ENCODE measurements at regions not wholly inside any gene's neighbourhood (a gene's known extent, or its start where the extent isn't known, plus 50 kb on each side); places are given as distances from the start of the nearest gene placed in this dataset.

- ChIA-PET POLR2A (no interaction called here), CTCF (interaction anchor here (0.8 kb wide), 1 partner anchor 25 kb away, joined by 3 read pairs; no protein-coding TSS in a partner anchor)
- DNase-seq (ENCODE audit: low read depth in 1 of 2, low spot score in 1 of 2) (no peak), FAIRE-seq (no peak), ATAC-seq (no peak)
- H3K4me2 ChIP-seq, result peak overlapping the region; percentile 73; the same call in 2 of the 3 replicates
- peaks cover 45% of the 10 kb centered on the region for H3K4me1 ChIP-seq
- no peaks in the 10 kb centered on the region for H3K9me3 ChIP-seq
- WGBS (ENCODE audit: missing lambda C conversion rate), result 71% methylated on average over 6 of the region's 6 CpGs
- H3K4me3 ChIP-seq, result no peak overlapping the region
- TF ChIP-seq ZFP36 (IDR thresholded peaks at IDR 0.05; ENCODE audit: borderline replicate concordance, partially characterized antibody), result peak; percentile 58
- TF ChIP-seq RAD21 (conservative IDR thresholded peaks at IDR 0.05 in 1 of 2, IDR thresholded peaks at IDR 0.05 in 1 of 2), result no peak
- H3K27ac ChIP-seq, result no peak overlapping the region; a peak in 1 of 6 replicates
Measured at GRCh38 chr19:30149300-30149699, 207.3 kb downstream of the URI1 start.

DNA sequence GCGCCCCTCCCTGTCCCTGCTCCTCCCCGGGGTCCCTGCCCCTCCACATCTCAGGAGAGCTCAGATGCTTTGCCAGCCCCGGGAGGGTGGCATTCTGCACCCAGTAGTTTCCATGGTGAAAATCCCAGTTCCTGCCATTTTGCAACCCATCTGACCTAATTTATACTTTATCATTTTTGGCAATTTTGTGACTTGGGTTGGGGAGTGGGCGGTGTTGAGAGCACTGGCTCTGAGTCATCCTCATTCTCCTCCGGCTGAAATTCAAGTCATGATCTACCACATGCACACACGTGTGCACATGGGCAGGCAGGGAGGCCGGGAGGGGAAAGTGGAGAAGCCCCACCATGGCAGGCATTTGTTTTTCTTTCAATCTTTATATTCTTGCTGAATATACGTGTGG is 208.6 kb downstream of the URI1 start:
- H3K4me3 ChIP-seq, result no peak overlapping the region
- no peaks in the 10 kb centered on the region for H3K9me3 ChIP-seq
- TF ChIP-seq JUNB (IDR thresholded peaks at IDR 0.05) (no peak), TFCP2L1 (CRISPR knock-in tag; IDR thresholded peaks at IDR 0.05) (no peak), KDM1A (IDR thresholded peaks at IDR 0.05; ENCODE audit: low read depth) (no peak), HEYL (CRISPR knock-in tag; IDR thresholded peaks at IDR 0.05) (no peak), NPAS2 (CRISPR knock-in tag; IDR thresholded peaks at IDR 0.05; ENCODE audit: borderline replicate concordance) (no peak), MAZ (IDR thresholded peaks at IDR 0.05; ENCODE audit: borderline replicate concordance, low read depth, low read length) (no peak), EHF (CRISPR knock-in tag; IDR thresholded peaks at IDR 0.05) (no peak), PBX3 (IDR thresholded peaks at IDR 0.05) (no peak), HOXA7 (CRISPR knock-in tag; IDR thresholded peaks at IDR 0.05) (no peak), HOXB13 (CRISPR knock-in tag; IDR thresholded peaks at IDR 0.05; ENCODE audit: low read depth) (no peak), RAD21 (conservative IDR thresholded peaks at IDR 0.05 in 1 of 2, IDR thresholded peaks at IDR 0.05 in 1 of 2) (no peak), RFX5 (IDR thresholded peaks at IDR 0.05) (no peak), FOSL2 (IDR thresholded peaks at IDR 0.05) (no peak), FOSL2 (CRISPR knock-in tag; IDR thresholded peaks at IDR 0.05) (no peak), POLR2A (IDR thresholded peaks at IDR 0.05; ENCODE audit: low read length) (no peak)
- TF ChIP-seq, protein P1, sequence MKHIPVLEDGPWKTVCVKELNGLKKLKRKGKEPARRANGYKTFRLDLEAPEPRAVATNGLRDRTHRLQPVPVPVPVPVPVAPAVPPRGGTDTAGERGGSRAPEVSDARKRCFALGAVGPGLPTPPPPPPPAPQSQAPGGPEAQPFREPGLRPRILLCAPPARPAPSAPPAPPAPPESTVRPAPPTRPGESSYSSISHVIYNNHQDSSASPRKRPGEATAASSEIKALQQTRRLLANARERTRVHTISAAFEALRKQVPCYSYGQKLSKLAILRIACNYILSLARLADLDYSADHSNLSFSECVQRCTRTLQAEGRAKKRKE (CRISPR knock-in tag; IDR thresholded peaks at IDR 0.05; ENCODE audit: low read depth), result no peak
- TF ChIP-seq, protein P2, sequence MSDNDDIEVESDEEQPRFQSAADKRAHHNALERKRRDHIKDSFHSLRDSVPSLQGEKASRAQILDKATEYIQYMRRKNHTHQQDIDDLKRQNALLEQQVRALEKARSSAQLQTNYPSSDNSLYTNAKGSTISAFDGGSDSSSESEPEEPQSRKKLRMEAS (IDR thresholded peaks at IDR 0.05), result no peak
- TF ChIP-seq, protein P3, sequence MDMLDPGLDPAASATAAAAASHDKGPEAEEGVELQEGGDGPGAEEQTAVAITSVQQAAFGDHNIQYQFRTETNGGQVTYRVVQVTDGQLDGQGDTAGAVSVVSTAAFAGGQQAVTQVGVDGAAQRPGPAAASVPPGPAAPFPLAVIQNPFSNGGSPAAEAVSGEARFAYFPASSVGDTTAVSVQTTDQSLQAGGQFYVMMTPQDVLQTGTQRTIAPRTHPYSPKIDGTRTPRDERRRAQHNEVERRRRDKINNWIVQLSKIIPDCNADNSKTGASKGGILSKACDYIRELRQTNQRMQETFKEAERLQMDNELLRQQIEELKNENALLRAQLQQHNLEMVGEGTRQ (IDR thresholded peaks at IDR 0.05), result no peak
- H3K4me1 ChIP-seq, result peaks cover 45% of the 10 kb centered on the region
- 30% methylated on average over 8 of the region's 8 CpGs for WGBS (ENCODE audit: missing lambda C conversion rate)
- ChIA-PET CTCF (interaction anchor here (1.0 to 1.6 kb wide), 4 partner anchors 29 to 539 kb away, joined by 3 to 4 read pairs (median 4); no protein-coding TSS in a partner anchor), POLR2A (interaction anchor here (0.6 kb wide), 1 partner anchor 1294 kb away, joined by 14 read pairs; no protein-coding TSS in a partner anchor)
- no peak overlapping the region for H3K4me2 ChIP-seq
- H3K27ac ChIP-seq, result no peak overlapping the region
- ATAC-seq (no peak), DNase-seq (ENCODE audit: low read depth in 1 of 2, low spot score in 1 of 2) (no peak), FAIRE-seq (no peak)

- peaks cover 41% of the 10 kb centered on the region for H3K4me1 ChIP-seq
- no peak for TF ChIP-seq EHF (CRISPR knock-in tag; IDR thresholded peaks at IDR 0.05)
- TF ChIP-seq JUN (IDR thresholded peaks at IDR 0.05), result no peak
- TF ChIP-seq FOXS1 (CRISPR knock-in tag; IDR thresholded peaks at IDR 0.05), result no peak
- no peak for TF ChIP-seq HOXB5 (CRISPR knock-in tag; IDR thresholded peaks at IDR 0.05)
- no peaks in the 10 kb centered on the region for H3K9me3 ChIP-seq
- no peak overlapping the region for H3K4me2 ChIP-seq
- ATAC-seq, result no peak
- no peak for FAIRE-seq
- CTCF ChIA-PET, result interaction anchor here (0.8 to 1.6 kb wide), 6 partner anchors 10 to 540 kb away, joined by 3 to 4 read pairs (median 3); no protein-coding TSS in a partner anchor
- H3K27ac ChIP-seq, result no peak overlapping the region
- POLR2A ChIA-PET, result interaction anchor here (0.6 kb wide), 2 partner anchors 194 to 1295 kb away, joined by 4 to 14 read pairs; no protein-coding TSS in a partner anchor
- no peak overlapping the region for H3K4me3 ChIP-seq
- 54% methylated on average over 6 of the region's 6 CpGs for WGBS (ENCODE audit: missing lambda C conversion rate)
- no peak for DNase-seq (ENCODE audit: low read depth in 1 of 2, low spot score in 1 of 2)
Measured at GRCh38 chr19:30151081-30151480, 209.0 kb downstream of the URI1 start.

Measured in A549 (cell line).